NK-92 treated with Interleukin-12 subunit alpha and Interleukin-12 subunit beta, amount 100 ng/mL, for 24 hours (cell line): ENCODE measurements at regions not wholly inside any gene's neighbourhood (a gene's known extent, or its start where the extent isn't known, plus 50 kb on each side); places are given as distances from the start of the nearest gene placed in this dataset.
"Not testable (repeated sequence)": the region's sequence is repeated elsewhere in the genome, so short reads cannot be mapped to it uniquely, and the experiment has no call there.

ENCODE experiments used
- DNase-seq: peaks from one replicate; lab custom pipeline; 2025; lab: John Stamatoyannopoulos, UW

GRCh38 chr14:22386924-22387775 is 201.9 kb downstream of the DAD1 start:
- DNase-seq: peak; percentile 60

GRCh38 chr14:22384974-22385526 is 204.0 kb downstream of the DAD1 start:
- DNase-seq: no peak

GRCh38 chr14:22384167-22384549 is 204.9 kb downstream of the DAD1 start:
- DNase-seq: no peak

GRCh38 chr14:22383515-22384166 is 205.4 kb downstream of the DAD1 start:
- no peak for DNase-seq

GRCh38 chr14:22382955-22383354 is 206.1 kb downstream of the DAD1 start:
- DNase-seq: no peak

GRCh38 chr14:22382395-22382794 is 206.6 kb downstream of the DAD1 start:
- no peak for DNase-seq

GRCh38 chr14:22381766-22382165 is 207.3 kb downstream of the DAD1 start:
- DNase-seq: no peak

- DNase-seq: no peak
Observed at GRCh38 chr14:22381408-22381760, 207.6 kb downstream of the DAD1 start.

GRCh38 chr14:22380571-22381407 is 208.2 kb downstream of the DAD1 start:
- no peak for DNase-seq

GRCh38 chr14:22379727-22380126 is 209.3 kb downstream of the DAD1 start:
- no peak for DNase-seq

- DNase-seq: no peak
Observed at GRCh38 chr14:22378181-22378580, 210.8 kb downstream of the DAD1 start.

GRCh38 chr14:22375321-22375930 is 213.6 kb downstream of the DAD1 start:
- no peak for DNase-seq

- no peak for DNase-seq
Observed at GRCh38 chr14:22370084-22370847, 218.8 kb downstream of the DAD1 start.

- DNase-seq: no peak
Observed at GRCh38 chr14:22358726-22359125, 230.3 kb downstream of the DAD1 start.

- DNase-seq: not testable (repeated sequence)
Observed at GRCh38 chr14:22349281-22349680, 239.7 kb downstream of the DAD1 start.

GRCh38 chr14:22344673-22345072 is 244.4 kb downstream of the DAD1 start:
- no peak for DNase-seq

GRCh38 chr14:22344209-22344608 is 244.8 kb downstream of the DAD1 start:
- DNase-seq: not testable (repeated sequence)

- DNase-seq: no peak
Observed at GRCh38 chr14:22341049-22341448, 248.0 kb downstream of the DAD1 start.

GRCh38 chr14:22338917-22339715 is 249.9 kb downstream of the DAD1 start:
- DNase-seq: no peak

GRCh38 chr14:22338381-22338780 is 250.6 kb downstream of the DAD1 start:
- DNase-seq: no peak
